ENCODE measurements at regions not wholly inside any gene's neighbourhood (a gene's known extent, or its start where the extent isn't known, plus 50 kb on each side); places are given as distances from the start of the nearest gene placed in this dataset.

GRCh38 chr2:236738896-236739295 is 169.3 kb downstream of the ACKR3 start:
- no peaks in the 10 kb centered on the region for H3K4me1 ChIP-seq (ENCODE audit: insufficient read depth)
- no peak overlapping the region for H3K27ac ChIP-seq
- no peaks in the 10 kb centered on the region for H3K27me3 ChIP-seq
- no peak overlapping the region for H3K4me3 ChIP-seq
- H3K9me3 ChIP-seq: no peaks in the 10 kb centered on the region
- no peaks in the 10 kb centered on the region for H3K36me3 ChIP-seq
- no peak for DNase-seq
- WGBS, 3 donors: 94 to 96% (median 96%) methylated on average over 2 of the region's 2 CpGs
- intact Hi-C loops (cut with DNase I): no loop called here
- TF ChIP-seq EP300 (IDR thresholded peaks at IDR 0.05) (no peak), POLR2A (IDR thresholded peaks at IDR 0.05) (no peak), CTCF (IDR thresholded peaks at IDR 0.05) (no peak)

GRCh38 chr2:236739663-236740062 is 170.0 kb downstream of the ACKR3 start:
- intact Hi-C loops (cut with DNase I): no loop called here
- no peak for TF ChIP-seq POLR2A (IDR thresholded peaks at IDR 0.05)
- TF ChIP-seq EP300 (IDR thresholded peaks at IDR 0.05): no peak
- TF ChIP-seq CTCF (IDR thresholded peaks at IDR 0.05): no peak

GRCh38 chr2:236740506-236740905 is 170.9 kb downstream of the ACKR3 start:
- no peaks in the 10 kb centered on the region for H3K4me1 ChIP-seq (ENCODE audit: insufficient read depth)
- no peaks in the 10 kb centered on the region for H3K36me3 ChIP-seq
- H3K27ac ChIP-seq: no peak overlapping the region
- H3K4me3 ChIP-seq: no peak overlapping the region
- no peak for DNase-seq
- 75 to 83% (median 78%) methylated on average over 7 of the region's 7 CpGs for WGBS, 3 donors
- TF ChIP-seq EP300 (IDR thresholded peaks at IDR 0.05) (no peak), CTCF (IDR thresholded peaks at IDR 0.05) (no peak), POLR2A (IDR thresholded peaks at IDR 0.05) (no peak)
- H3K27me3 ChIP-seq: no peaks in the 10 kb centered on the region
- H3K9me3 ChIP-seq: no peaks in the 10 kb centered on the region
- intact Hi-C loops (cut with DNase I): no loop called here

More at GRCh38 chr2:236739663-236740062, 170.0 kb downstream of the ACKR3 start:
- H3K27ac ChIP-seq: no peak overlapping the region
- H3K9me3 ChIP-seq: no peaks in the 10 kb centered on the region
- no peaks in the 10 kb centered on the region for H3K27me3 ChIP-seq
- DNase-seq: no peak
- H3K4me3 ChIP-seq: no peak overlapping the region
- no peaks in the 10 kb centered on the region for H3K4me1 ChIP-seq (ENCODE audit: insufficient read depth)
- H3K36me3 ChIP-seq: no peaks in the 10 kb centered on the region

- no peak for TF ChIP-seq CTCF (IDR thresholded peaks at IDR 0.05)
- no peak for TF ChIP-seq EP300 (IDR thresholded peaks at IDR 0.05)
- TF ChIP-seq POLR2A (IDR thresholded peaks at IDR 0.05): no peak
- H3K27me3 ChIP-seq: no peaks in the 10 kb centered on the region
- H3K27ac ChIP-seq: no peak overlapping the region
- H3K4me1 ChIP-seq (ENCODE audit: insufficient read depth): no peaks in the 10 kb centered on the region
- DNase-seq: no peak
- H3K36me3 ChIP-seq: no peaks in the 10 kb centered on the region
- no peaks in the 10 kb centered on the region for H3K9me3 ChIP-seq
- H3K4me3 ChIP-seq: no peak overlapping the region
- 73 to 80% (median 77%) methylated on average over 14 of the region's 14 CpGs for WGBS, 3 donors
- intact Hi-C loops (cut with DNase I): no loop called here
Measured at GRCh38 chr2:236743039-236743920, 173.7 kb downstream of the ACKR3 start.

Data from ovary (tissue), 7 donors.